ENCODE measurements at regions not wholly inside any gene's neighbourhood (a gene's known extent, or its start where the extent isn't known, plus 50 kb on each side); places are given as distances from the start of the nearest gene placed in this dataset.

GRCh38 chr7:32661501-32661900 lies 166.2 kb downstream of the AVL9 start:
- TF ChIP-seq RAD21 (IDR thresholded peaks at IDR 0.05; ENCODE audit: low read depth) (no peak), YY1 (IDR thresholded peaks at IDR 0.05; ENCODE audit: low read depth) (no peak)

- no peak for TF ChIP-seq EGR1 (IDR thresholded peaks at IDR 0.05)
- TF ChIP-seq, protein P1, sequence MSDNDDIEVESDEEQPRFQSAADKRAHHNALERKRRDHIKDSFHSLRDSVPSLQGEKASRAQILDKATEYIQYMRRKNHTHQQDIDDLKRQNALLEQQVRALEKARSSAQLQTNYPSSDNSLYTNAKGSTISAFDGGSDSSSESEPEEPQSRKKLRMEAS (IDR thresholded peaks at IDR 0.05), result no peak
- TF ChIP-seq TAF1 (IDR thresholded peaks at IDR 0.05; ENCODE audit: low read depth), result no peak
- no peak for TF ChIP-seq EP300 (IDR thresholded peaks at IDR 0.05; ENCODE audit: borderline replicate concordance)
- TF ChIP-seq CREB1 (IDR thresholded peaks at IDR 0.05; ENCODE audit: low read depth), result no peak
- TF ChIP-seq NFIC (IDR thresholded peaks at IDR 0.05), result no peak
- no peak for TF ChIP-seq CEBPB (IDR thresholded peaks at IDR 0.05)
- no peak for TF ChIP-seq YY1 (IDR thresholded peaks at IDR 0.05; ENCODE audit: low read depth)
- no peak for TF ChIP-seq RAD21 (IDR thresholded peaks at IDR 0.05; ENCODE audit: low read depth)
Observed at GRCh38 chr7:32660936-32661335, 165.6 kb downstream of the AVL9 start.

DNA sequence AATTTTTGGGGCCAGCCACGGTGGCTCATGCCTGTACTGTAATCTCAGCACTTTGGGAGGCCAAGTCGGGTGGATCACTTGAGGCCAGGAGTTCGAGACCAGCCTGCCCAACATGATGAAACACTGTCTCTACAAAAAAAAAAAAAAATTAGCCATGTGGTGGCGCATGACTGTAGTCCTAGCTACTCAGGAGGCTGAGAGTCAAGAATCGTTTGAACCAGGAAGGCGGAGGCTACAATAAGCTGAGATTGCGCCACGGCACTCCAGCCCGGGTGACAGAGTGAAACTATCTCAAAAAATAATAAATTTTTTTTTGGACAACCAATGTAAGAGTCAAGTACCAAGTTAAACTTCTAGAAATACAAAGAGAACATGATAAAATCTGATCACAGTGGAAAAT lies 164.6 kb downstream of the AVL9 start:
- TF ChIP-seq, protein P2, sequence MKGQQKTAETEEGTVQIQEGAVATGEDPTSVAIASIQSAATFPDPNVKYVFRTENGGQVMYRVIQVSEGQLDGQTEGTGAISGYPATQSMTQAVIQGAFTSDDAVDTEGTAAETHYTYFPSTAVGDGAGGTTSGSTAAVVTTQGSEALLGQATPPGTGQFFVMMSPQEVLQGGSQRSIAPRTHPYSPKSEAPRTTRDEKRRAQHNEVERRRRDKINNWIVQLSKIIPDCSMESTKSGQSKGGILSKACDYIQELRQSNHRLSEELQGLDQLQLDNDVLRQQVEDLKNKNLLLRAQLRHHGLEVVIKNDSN (IDR thresholded peaks at IDR 0.05), result no peak
- TF ChIP-seq TEAD4 (IDR thresholded peaks at IDR 0.05) (no peak), CREB1 (IDR thresholded peaks at IDR 0.05; ENCODE audit: low read depth) (no peak), NFIC (IDR thresholded peaks at IDR 0.05) (no peak), ZBTB7A (IDR thresholded peaks at IDR 0.05; ENCODE audit: low read depth) (no peak), TCF12 (IDR thresholded peaks at IDR 0.05; ENCODE audit: low read depth) (no peak), FOXM1 (IDR thresholded peaks at IDR 0.05; ENCODE audit: borderline replicate concordance, low read depth) (no peak)

DNA sequence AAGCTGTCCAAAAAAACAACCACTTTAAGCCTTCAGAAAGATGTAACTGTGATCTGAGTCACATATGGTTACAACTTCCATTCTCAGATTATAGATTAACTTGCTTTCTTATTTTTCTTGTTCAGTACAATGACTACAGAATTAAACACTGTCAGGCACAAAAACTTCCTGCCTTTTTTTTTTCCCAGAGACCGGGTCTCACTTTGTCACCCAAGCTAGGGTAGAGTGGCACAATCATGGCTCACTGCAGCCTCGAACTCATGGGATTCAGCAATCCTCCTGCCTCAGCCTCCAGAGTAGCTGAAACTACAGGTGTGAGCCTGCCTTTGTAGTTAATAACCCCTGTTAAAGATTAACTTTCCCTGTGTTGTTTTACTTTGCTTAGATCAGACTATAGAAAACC lies 163.2 kb downstream of the AVL9 start:
- TF ChIP-seq CEBPB (IDR thresholded peaks at IDR 0.05), result no peak

- TF ChIP-seq EP300 (IDR thresholded peaks at IDR 0.05; ENCODE audit: borderline replicate concordance) (no peak), FOXM1 (IDR thresholded peaks at IDR 0.05; ENCODE audit: borderline replicate concordance, low read depth) (no peak), EGR1 (IDR thresholded peaks at IDR 0.05) (no peak), TCF12 (IDR thresholded peaks at IDR 0.05; ENCODE audit: low read depth) (no peak), YY1 (IDR thresholded peaks at IDR 0.05; ENCODE audit: low read depth) (no peak), TEAD4 (IDR thresholded peaks at IDR 0.05) (no peak), NFIC (IDR thresholded peaks at IDR 0.05) (no peak), CEBPB (IDR thresholded peaks at IDR 0.05) (no peak), RAD21 (IDR thresholded peaks at IDR 0.05; ENCODE audit: low read depth) (no peak)
- TF ChIP-seq, protein P1 (IDR thresholded peaks at IDR 0.05), result no peak
Observed at GRCh38 chr7:32658034-32658433, 162.7 kb downstream of the AVL9 start.

GRCh38 chr7:32648408-32649156 lies 153.3 kb downstream of the AVL9 start:
- TF ChIP-seq ZBTB7A (IDR thresholded peaks at IDR 0.05; ENCODE audit: low read depth) (no peak), TEAD4 (IDR thresholded peaks at IDR 0.05) (no peak)
- TF ChIP-seq, protein P2 (IDR thresholded peaks at IDR 0.05), result no peak

- no peak for TF ChIP-seq ZBTB7A (IDR thresholded peaks at IDR 0.05; ENCODE audit: low read depth)
- TF ChIP-seq CREB1 (IDR thresholded peaks at IDR 0.05; ENCODE audit: low read depth), result no peak
- TF ChIP-seq, protein P1 (IDR thresholded peaks at IDR 0.05), result no peak
- TF ChIP-seq CEBPB (IDR thresholded peaks at IDR 0.05), result no peak
- no peak for TF ChIP-seq REST (IDR thresholded peaks at IDR 0.05; ENCODE audit: low read depth)
Observed at GRCh38 chr7:32643194-32643593, 147.9 kb downstream of the AVL9 start.

DNA sequence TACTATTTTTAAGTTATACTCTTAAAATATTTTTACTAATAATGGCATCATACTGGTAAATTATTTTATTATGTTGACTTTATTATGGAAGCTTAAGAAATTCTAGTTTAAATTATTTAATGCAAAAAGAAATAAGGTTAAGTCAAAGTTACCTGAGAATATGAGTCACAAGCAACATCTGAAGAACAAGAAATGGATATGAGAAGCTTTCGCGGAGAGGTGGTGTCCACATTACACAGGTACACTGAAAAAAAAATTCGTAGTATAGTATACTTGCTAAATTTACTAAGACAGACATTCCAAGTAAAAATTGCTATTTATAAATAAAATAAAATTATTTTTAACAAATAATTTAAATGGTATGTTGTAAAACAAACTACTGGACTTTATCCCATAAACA lies 143.8 kb downstream of the AVL9 start:
- TF ChIP-seq, protein P1 (IDR thresholded peaks at IDR 0.05), result no peak
- TF ChIP-seq CEBPB (IDR thresholded peaks at IDR 0.05), result no peak
- TF ChIP-seq, protein P2 (IDR thresholded peaks at IDR 0.05), result no peak
- no peak for TF ChIP-seq FOXM1 (IDR thresholded peaks at IDR 0.05; ENCODE audit: borderline replicate concordance, low read depth)
- no peak for TF ChIP-seq REST (IDR thresholded peaks at IDR 0.05; ENCODE audit: low read depth)
- TF ChIP-seq EP300 (IDR thresholded peaks at IDR 0.05; ENCODE audit: borderline replicate concordance), result no peak
- TF ChIP-seq TAF1 (IDR thresholded peaks at IDR 0.05; ENCODE audit: low read depth), result no peak
- no peak for TF ChIP-seq TCF12 (IDR thresholded peaks at IDR 0.05; ENCODE audit: low read depth)
- no peak for TF ChIP-seq ZBTB7A (IDR thresholded peaks at IDR 0.05; ENCODE audit: low read depth)
- no peak for TF ChIP-seq EGR1 (IDR thresholded peaks at IDR 0.05)
- no peak for TF ChIP-seq NFIC (IDR thresholded peaks at IDR 0.05)
- no peak for TF ChIP-seq TEAD4 (IDR thresholded peaks at IDR 0.05)
- TF ChIP-seq CREB1 (IDR thresholded peaks at IDR 0.05; ENCODE audit: low read depth), result no peak
